ENCODE measurements at regions not wholly inside any gene's neighbourhood (a gene's known extent, or its start where the extent isn't known, plus 50 kb on each side); places are given as distances from the start of the nearest gene placed in this dataset.

- TF ChIP-seq CTCF (IDR thresholded peaks at IDR 0.05) (no peak), POLR2A (IDR thresholded peaks at IDR 0.05) (no peak)
Observed at GRCh38 chr3:109478614-109479013, 141.3 kb upstream of the DPPA4 start.
